ENCODE measurements at regions not wholly inside any gene's neighbourhood (a gene's known extent, or its start where the extent isn't known, plus 50 kb on each side); places are given as distances from the start of the nearest gene placed in this dataset.

DNA sequence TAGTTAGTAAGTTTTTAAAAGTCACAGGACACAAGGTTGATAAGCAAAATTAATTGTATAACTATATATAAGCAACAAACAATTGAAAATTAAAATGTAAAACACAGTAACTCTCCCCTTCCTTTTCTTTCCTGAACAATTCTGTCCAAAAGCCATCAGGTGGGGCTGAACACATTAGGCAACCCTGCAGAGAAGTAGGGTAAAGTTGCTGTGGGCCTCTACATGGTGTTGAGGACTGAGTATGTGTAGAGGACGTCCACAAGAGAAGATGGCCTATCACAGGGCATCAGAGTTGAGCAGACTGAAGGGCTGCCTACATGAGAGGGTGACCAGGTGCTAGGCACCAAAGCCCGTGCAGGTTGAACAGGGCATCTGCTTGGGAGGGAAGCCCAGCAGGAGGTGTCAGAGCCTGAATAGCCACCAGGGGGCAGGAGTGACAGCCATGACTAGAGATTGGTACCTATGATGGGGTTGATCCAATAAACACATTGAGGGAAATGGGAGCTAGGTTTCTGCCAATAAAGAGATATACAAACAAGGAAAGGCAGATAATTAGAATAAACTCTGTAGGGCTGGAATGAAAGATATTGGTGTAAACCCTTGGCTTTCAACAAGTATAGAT lies 415.1 kb downstream of the NPIPA8 start:
- no peak for TF ChIP-seq POLR2A (IDR thresholded peaks at IDR 0.05)
- TF ChIP-seq, protein P1, sequence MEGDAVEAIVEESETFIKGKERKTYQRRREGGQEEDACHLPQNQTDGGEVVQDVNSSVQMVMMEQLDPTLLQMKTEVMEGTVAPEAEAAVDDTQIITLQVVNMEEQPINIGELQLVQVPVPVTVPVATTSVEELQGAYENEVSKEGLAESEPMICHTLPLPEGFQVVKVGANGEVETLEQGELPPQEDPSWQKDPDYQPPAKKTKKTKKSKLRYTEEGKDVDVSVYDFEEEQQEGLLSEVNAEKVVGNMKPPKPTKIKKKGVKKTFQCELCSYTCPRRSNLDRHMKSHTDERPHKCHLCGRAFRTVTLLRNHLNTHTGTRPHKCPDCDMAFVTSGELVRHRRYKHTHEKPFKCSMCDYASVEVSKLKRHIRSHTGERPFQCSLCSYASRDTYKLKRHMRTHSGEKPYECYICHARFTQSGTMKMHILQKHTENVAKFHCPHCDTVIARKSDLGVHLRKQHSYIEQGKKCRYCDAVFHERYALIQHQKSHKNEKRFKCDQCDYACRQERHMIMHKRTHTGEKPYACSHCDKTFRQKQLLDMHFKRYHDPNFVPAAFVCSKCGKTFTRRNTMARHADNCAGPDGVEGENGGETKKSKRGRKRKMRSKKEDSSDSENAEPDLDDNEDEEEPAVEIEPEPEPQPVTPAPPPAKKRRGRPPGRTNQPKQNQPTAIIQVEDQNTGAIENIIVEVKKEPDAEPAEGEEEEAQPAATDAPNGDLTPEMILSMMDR (IDR thresholded peaks at IDR 0.05) = no peak
